Progenitor cell of endocrine pancreas (in vitro differentiated cells): ENCODE measurements at regions not wholly inside any gene's neighbourhood (a gene's known extent, or its start where the extent isn't known, plus 50 kb on each side); places are given as distances from the start of the nearest gene placed in this dataset.
"Not testable (repeated sequence)": the region's sequence is repeated elsewhere in the genome, so short reads cannot be mapped to it uniquely, and the experiment has no call there.

Experiments
- DNase-seq: peaks from one replicate; pipeline ENCODE4 v3.0.0; 2021; ENCODE audit warnings: low spot score; ENCODE audit not compliant: unreplicated experiment
- H3K27ac Mint-ChIP-seq: 2 replicates; pipeline ENCODE4 v1.8.0; 2021; ENCODE audit warnings: mild to moderate bottlenecking, moderate library complexity, mixed read lengths
- H3K27me3 Mint-ChIP-seq: 2 replicates; pipeline ENCODE4 v1.8.0; 2021; ENCODE audit warnings: mixed read lengths
- H3K36me3 Mint-ChIP-seq: 2 replicates; pipeline ENCODE4 v1.8.0; 2022; ENCODE audit warnings: mixed read lengths; ENCODE audit not compliant: insufficient read depth
- H3K4me1 Mint-ChIP-seq: 2 replicates; pipeline ENCODE4 v1.8.0; 2021; ENCODE audit warnings: low read depth, mixed read lengths
- H3K4me3 Mint-ChIP-seq: 2 replicates; pipeline ENCODE4 v1.8.0; 2021; ENCODE audit warnings: low read depth, mild to moderate bottlenecking, moderate library complexity, mixed read lengths
- H3K9me3 Mint-ChIP-seq: 2 replicates; pipeline ENCODE4 v1.8.0; 2021; ENCODE audit warnings: low read depth, mixed read lengths
- TF ChIP-seq, protein P1 (sequence below): fragments of 200-600 bp; sonication (generic); IDR thresholded peaks from one replicate; pipeline ENCODE4 v1.5.0; 2021; ENCODE audit warnings: antibody characterized with exemption, mild to moderate bottlenecking; ENCODE audit not compliant: unreplicated experiment

- peaks cover 6% of the 10 kb centered on the region for H3K9me3 Mint-ChIP-seq
- peaks cover 2% of the 10 kb centered on the region for H3K4me1 Mint-ChIP-seq
- no peak for DNase-seq
- no peak overlapping the region for H3K4me3 Mint-ChIP-seq
- H3K27me3 Mint-ChIP-seq = no peaks in the 10 kb centered on the region
- no peak overlapping the region for H3K27ac Mint-ChIP-seq
- TF ChIP-seq, protein P1, sequence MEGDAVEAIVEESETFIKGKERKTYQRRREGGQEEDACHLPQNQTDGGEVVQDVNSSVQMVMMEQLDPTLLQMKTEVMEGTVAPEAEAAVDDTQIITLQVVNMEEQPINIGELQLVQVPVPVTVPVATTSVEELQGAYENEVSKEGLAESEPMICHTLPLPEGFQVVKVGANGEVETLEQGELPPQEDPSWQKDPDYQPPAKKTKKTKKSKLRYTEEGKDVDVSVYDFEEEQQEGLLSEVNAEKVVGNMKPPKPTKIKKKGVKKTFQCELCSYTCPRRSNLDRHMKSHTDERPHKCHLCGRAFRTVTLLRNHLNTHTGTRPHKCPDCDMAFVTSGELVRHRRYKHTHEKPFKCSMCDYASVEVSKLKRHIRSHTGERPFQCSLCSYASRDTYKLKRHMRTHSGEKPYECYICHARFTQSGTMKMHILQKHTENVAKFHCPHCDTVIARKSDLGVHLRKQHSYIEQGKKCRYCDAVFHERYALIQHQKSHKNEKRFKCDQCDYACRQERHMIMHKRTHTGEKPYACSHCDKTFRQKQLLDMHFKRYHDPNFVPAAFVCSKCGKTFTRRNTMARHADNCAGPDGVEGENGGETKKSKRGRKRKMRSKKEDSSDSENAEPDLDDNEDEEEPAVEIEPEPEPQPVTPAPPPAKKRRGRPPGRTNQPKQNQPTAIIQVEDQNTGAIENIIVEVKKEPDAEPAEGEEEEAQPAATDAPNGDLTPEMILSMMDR = no peak
- H3K36me3 Mint-ChIP-seq = no peaks in the 10 kb centered on the region
Measured at GRCh38 chr6:140713495-140713894, 1339.0 kb upstream of the CITED2 start.

DNA sequence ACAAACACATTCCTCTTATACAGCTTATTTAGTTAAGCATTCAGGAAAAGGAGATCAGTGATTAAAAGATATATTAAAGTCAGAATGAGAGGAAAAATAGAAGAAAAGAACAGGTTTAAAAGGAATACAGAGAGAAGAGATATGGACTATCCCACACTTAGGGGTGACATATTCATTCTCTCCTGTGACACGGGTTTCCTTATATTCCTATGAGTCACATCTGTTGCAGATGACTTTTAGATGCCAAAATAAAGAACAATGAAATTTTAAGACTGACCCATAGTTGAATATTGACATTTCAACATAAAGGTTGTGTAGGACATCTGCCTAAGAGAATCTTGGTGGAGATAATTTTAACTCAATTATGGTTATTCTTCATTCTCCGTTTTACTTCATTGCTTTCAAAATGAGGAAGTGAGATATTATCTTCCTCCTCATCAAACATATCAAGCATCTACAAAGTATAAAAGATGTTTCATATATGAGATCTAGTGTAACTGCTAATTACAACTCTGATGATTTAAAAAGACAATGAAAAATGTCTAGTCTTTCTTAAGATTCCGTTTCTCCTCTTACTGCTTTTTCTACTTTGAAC lies 1336.7 kb upstream of the CITED2 start:
- H3K27me3 Mint-ChIP-seq = no peaks in the 10 kb centered on the region
- TF ChIP-seq, protein P1 = no peak
- no peak for DNase-seq
- no peaks in the 10 kb centered on the region for H3K36me3 Mint-ChIP-seq
- H3K9me3 Mint-ChIP-seq = peaks cover 2% of the 10 kb centered on the region
- peaks cover 3% of the 10 kb centered on the region for H3K4me1 Mint-ChIP-seq
- H3K4me3 Mint-ChIP-seq = no peak overlapping the region
- no peak overlapping the region for H3K27ac Mint-ChIP-seq

GRCh38 chr6:140708441-140708840 lies 1334.0 kb upstream of the CITED2 start:
- Mint-ChIP-seq H3K4me3 (no peak overlapping the region), H3K4me1 (peaks cover 3% of the 10 kb centered on the region), H3K27me3 (no peaks in the 10 kb centered on the region), H3K27ac (no peak overlapping the region), H3K36me3 (no peaks in the 10 kb centered on the region), H3K9me3 (peaks cover 11% of the 10 kb centered on the region)
- no peak for DNase-seq
- TF ChIP-seq, protein P1 = no peak

DNA sequence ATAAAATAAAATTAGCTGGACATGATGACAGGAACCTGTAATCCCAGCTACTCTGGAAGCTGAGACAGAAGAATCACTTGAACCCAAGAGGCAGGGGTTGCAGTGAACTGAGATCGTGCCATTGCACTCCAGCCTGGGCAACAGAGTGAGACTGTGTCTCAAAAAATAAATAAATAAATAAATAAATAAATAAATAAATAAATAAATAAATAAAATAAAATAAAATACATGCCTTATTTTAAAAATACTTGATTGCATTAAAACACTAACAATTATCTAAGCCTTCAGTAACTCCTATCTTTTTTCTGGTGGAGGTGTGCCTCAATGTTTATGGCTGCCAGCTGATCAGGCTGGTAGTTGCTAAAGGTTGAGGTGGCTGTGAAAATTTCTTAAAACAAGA lies 1329.6 kb upstream of the CITED2 start:
- not testable (repeated sequence) for H3K27ac Mint-ChIP-seq, H3K4me3 Mint-ChIP-seq, H3K4me1 Mint-ChIP-seq, H3K36me3 Mint-ChIP-seq, H3K27me3 Mint-ChIP-seq, DNase-seq
- H3K9me3 Mint-ChIP-seq = peaks cover 20% of the 10 kb centered on the region

- TF ChIP-seq, protein P1 = no peak
- Mint-ChIP-seq H3K36me3 (no peaks in the 10 kb centered on the region), H3K4me3 (no peak overlapping the region), H3K9me3 (peaks cover 17% of the 10 kb centered on the region), H3K27ac (no peak overlapping the region), H3K27me3 (no peaks in the 10 kb centered on the region), H3K4me1 (no peaks in the 10 kb centered on the region)
- no peak for DNase-seq
Measured at GRCh38 chr6:140697585-140697984, 1323.1 kb upstream of the CITED2 start.

DNA sequence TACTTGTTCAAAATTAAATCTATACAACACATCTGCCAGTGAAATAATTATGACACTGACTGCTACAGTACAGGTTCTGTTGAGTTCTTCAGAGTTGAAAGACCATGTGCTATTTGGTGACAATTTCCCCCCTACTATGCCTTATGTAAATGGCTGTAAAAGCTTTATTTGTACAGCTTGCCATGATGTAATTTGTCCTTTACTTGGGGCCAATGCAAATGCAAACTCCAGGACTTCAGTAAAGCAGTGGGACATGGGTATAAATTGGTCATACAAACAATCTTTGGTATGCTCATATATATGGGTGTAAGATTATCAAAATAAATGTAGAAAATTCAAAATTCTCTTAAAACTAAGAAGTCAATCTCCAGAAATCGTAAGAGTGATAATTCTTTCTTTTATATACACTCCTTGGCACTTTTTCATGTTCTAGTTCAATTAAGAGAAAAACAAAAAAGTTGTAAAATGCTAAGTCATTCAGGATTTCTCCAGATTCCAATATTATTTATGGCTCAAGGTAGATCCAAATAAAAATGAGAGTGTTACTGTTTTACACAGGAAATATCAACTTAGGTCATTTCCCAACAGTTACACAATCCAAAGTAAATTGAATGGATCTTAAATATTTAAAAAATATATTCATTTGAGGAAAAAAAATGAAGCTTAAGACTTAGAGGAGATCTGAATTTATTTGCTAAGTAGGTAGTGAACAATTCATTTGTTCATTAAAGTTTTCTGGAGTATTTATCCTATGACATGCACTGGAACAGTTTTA lies 1310.5 kb upstream of the CITED2 start:
- TF ChIP-seq, protein P1 = no peak
- no peaks in the 10 kb centered on the region for H3K27me3 Mint-ChIP-seq
- no peaks in the 10 kb centered on the region for H3K36me3 Mint-ChIP-seq
- H3K27ac Mint-ChIP-seq = no peak overlapping the region
- no peaks in the 10 kb centered on the region for H3K9me3 Mint-ChIP-seq
- no peak overlapping the region for H3K4me3 Mint-ChIP-seq
- H3K4me1 Mint-ChIP-seq = no peaks in the 10 kb centered on the region
- DNase-seq = no peak
